ENCODE measurements at regions not wholly inside any gene's neighbourhood (a gene's known extent, or its start where the extent isn't known, plus 50 kb on each side); places are given as distances from the start of the nearest gene placed in this dataset.
"Not testable (repeated sequence)": the region's sequence is repeated elsewhere in the genome, so short reads cannot be mapped to it uniquely, and the experiment has no call there.

DNA sequence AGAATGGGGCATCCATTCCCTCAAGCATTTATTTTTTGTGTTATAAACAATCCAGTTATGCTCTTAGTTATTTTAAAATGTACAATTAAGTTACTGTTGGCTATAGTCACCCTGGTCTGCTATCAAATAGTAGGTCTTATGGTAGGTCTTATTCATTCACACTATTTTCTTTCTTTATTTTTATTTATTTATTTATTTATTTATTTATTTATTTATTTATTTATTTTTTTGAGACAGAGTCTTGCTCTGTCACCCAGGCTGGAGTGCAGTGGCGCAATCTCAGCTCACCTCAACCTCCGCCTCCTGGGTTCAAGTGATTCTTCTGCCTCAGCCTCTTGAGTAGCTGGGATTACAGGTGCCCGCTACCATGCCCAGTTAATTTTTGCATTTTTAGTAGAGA lies 967.4 kb upstream of the AUTS2 start:
- H2BK15ac ChIP-seq (ENCODE audit: low read depth, low read length); dilution Hi-C loops (cut with HindIII; ENCODE audit: low sequenced_read_pairs, unreplicated experiment); H2AFZ ChIP-seq (replicated peaks; ENCODE audit: low read length, poor library complexity); H3K14ac ChIP-seq (replicated peaks; ENCODE audit: low read depth, low read length); H4K8ac ChIP-seq (ENCODE audit: low read depth in 2 of 2, low read length in 2 of 2); H3K4ac ChIP-seq (ENCODE audit: low read depth, low read length); H3K18ac ChIP-seq (ENCODE audit: low read depth, low read length); H2BK120ac ChIP-seq (ENCODE audit: low read depth, low read length); in situ Hi-C loops (cut with MboI; ENCODE audit: low sequenced_read_pairs); H3K4me1 ChIP-seq (ENCODE audit: control insufficient read depth, insufficient read depth, low read length); POLR2A ChIA-PET (ENCODE audit: unreplicated experiment); H3K9ac ChIP-seq (ENCODE audit: low read depth, low read length); H3K27ac ChIP-seq (ENCODE audit: insufficient read depth, low read length); H2AK9ac ChIP-seq (replicated peaks; ENCODE audit: low read depth, low read length, poor library complexity); BruUV-seq (replicated peaks); intact Hi-C loops (cut with micrococcal nuclease); H3K23ac ChIP-seq (ENCODE audit: low read depth, low read length); H3K4me2 ChIP-seq (ENCODE audit: low read depth, low read length); H3K27me3 ChIP-seq (ENCODE audit: control insufficient read depth, insufficient read depth, low read length); H3K4me3 ChIP-seq (ENCODE audit: insufficient read depth, low read depth, low read length); H4K5ac ChIP-seq (ENCODE audit: low read depth, low read length); H4K91ac ChIP-seq (ENCODE audit: insufficient read depth, low read depth, low read length); H2BK20ac ChIP-seq (ENCODE audit: low read depth, low read length); ATAC-seq (ENCODE audit: low read depth); H4K20me1 ChIP-seq (ENCODE audit: insufficient read depth, low read length); H3K79me1 ChIP-seq (ENCODE audit: low read depth in 1 of 2, low read length in 2 of 2); H3K36me3 ChIP-seq (ENCODE audit: control insufficient read depth, insufficient read depth, low read length); H2AK5ac ChIP-seq (ENCODE audit: low read depth, low read length); CTCF ChIA-PET; H2BK5ac ChIP-seq (ENCODE audit: low read depth, low read length, poor library complexity, severe bottlenecking); H3K56ac ChIP-seq (ENCODE audit: extremely low read depth, insufficient read depth, low read length); DNase-seq; H3K9me1 ChIP-seq (ENCODE audit: insufficient read depth, low read length); H3K9me3 ChIP-seq (ENCODE audit: control insufficient read depth, insufficient read depth, low read length): not testable (repeated sequence)
- WGBS, 2 experiments (ENCODE audit: extremely low coverage in 2 of 2, insufficient read length in 1 of 2): no CpG with 5 or more reads among the region's 3 CpGs

Measured in IMR-90 (cell line).